HG03432 (cell line): ENCODE measurements at regions not wholly inside any gene's neighbourhood (a gene's known extent, or its start where the extent isn't known, plus 50 kb on each side); places are given as distances from the start of the nearest gene placed in this dataset.

Source experiments
- ATAC-seq: cut with Tn5 transposase; IDR thresholded peaks from one replicate; pipeline ENCODE4 v1.9.1; 2021; ENCODE audit warnings: mild to moderate bottlenecking, moderate library complexity; ENCODE audit not compliant: unreplicated experiment

- ATAC-seq, result no peak
Observed at GRCh38 chr11:10932976-10933375, 75.1 kb upstream of the ZBED5 start.

GRCh38 chr11:10931761-10932670 is 74.2 kb upstream of the ZBED5 start:
- no peak for ATAC-seq

GRCh38 chr11:10930972-10931760 is 73.3 kb upstream of the ZBED5 start:
- ATAC-seq, result peak; percentile 47

- peak; percentile 36 for ATAC-seq
Observed at GRCh38 chr11:10930224-10930971, 72.5 kb upstream of the ZBED5 start.

GRCh38 chr11:10927538-10927937 is 69.7 kb upstream of the ZBED5 start:
- ATAC-seq, result no peak

- no peak for ATAC-seq
Observed at GRCh38 chr11:10926801-10927211, 69.0 kb upstream of the ZBED5 start.

- ATAC-seq, result no peak
Observed at GRCh38 chr11:10925149-10925926, 67.5 kb upstream of the ZBED5 start.

GRCh38 chr11:10923882-10924281 is 66.0 kb upstream of the ZBED5 start:
- no peak for ATAC-seq

GRCh38 chr11:10922892-10923291 is 65.0 kb upstream of the ZBED5 start:
- no peak for ATAC-seq

GRCh38 chr11:10920875-10921274 is 63.0 kb upstream of the ZBED5 start:
- ATAC-seq, result no peak

GRCh38 chr11:10920205-10920604 is 62.4 kb upstream of the ZBED5 start:
- ATAC-seq, result no peak

GRCh38 chr11:10918698-10919097 is 60.8 kb upstream of the ZBED5 start:
- ATAC-seq, result no peak

GRCh38 chr11:10918275-10918674 is 60.4 kb upstream of the ZBED5 start:
- ATAC-seq, result no peak

- ATAC-seq, result no peak
Observed at GRCh38 chr11:10917802-10918201, 59.9 kb upstream of the ZBED5 start.

GRCh38 chr11:10916665-10917064 is 58.8 kb upstream of the ZBED5 start:
- no peak for ATAC-seq

GRCh38 chr11:10914050-10914449 is 56.2 kb upstream of the ZBED5 start:
- no peak for ATAC-seq

GRCh38 chr11:10913075-10913474 is 55.2 kb upstream of the ZBED5 start:
- ATAC-seq, result no peak

- no peak for ATAC-seq
Observed at GRCh38 chr11:10911907-10912306, 54.1 kb upstream of the ZBED5 start.

- no peak for ATAC-seq
Observed at GRCh38 chr11:10909141-10909883, 51.5 kb upstream of the ZBED5 start.
